Activated T-cell treated with anti-CD3 and anti-CD28 coated beads, Interleukin-2, amount 50 U/mL, for 24 hours (primary cell): ENCODE measurements at regions not wholly inside any gene's neighbourhood (a gene's known extent, or its start where the extent isn't known, plus 50 kb on each side); places are given as distances from the start of the nearest gene placed in this dataset.

Experiments
- DNase-seq: peaks from one replicate; pipeline ENCODE4 v3.0.0-alpha.2; 2020
- H3K27ac Mint-ChIP-seq: 2 replicates; pipeline ENCODE4 v1.8.0; 2020; ENCODE audit warnings: mild to moderate bottlenecking, mixed read lengths
- H3K27me3 Mint-ChIP-seq: 2 replicates; pipeline ENCODE4 v1.8.0; 2020; ENCODE audit warnings: mixed read lengths
- H3K36me3 Mint-ChIP-seq: 2 replicates; pipeline ENCODE4 v1.8.0; 2020; ENCODE audit warnings: low read depth, mixed read lengths
- H3K4me1 Mint-ChIP-seq: 2 replicates; pipeline ENCODE4 v1.8.0; 2020; ENCODE audit warnings: low read depth, mixed read lengths
- H3K4me3 Mint-ChIP-seq: 2 replicates; pipeline ENCODE4 v1.8.0; 2020; ENCODE audit warnings: mild to moderate bottlenecking, moderate library complexity, mixed read lengths
- H3K9me3 Mint-ChIP-seq: 2 replicates; pipeline ENCODE4 v1.8.0; 2020; ENCODE audit warnings: mixed read lengths

- H3K27me3 Mint-ChIP-seq, result peaks cover 35% of the 10 kb centered on the region
- no peak overlapping the region for H3K27ac Mint-ChIP-seq
- H3K4me1 Mint-ChIP-seq, result peaks cover 12% of the 10 kb centered on the region
- H3K4me3 Mint-ChIP-seq, result no peak overlapping the region
- no peaks in the 10 kb centered on the region for H3K36me3 Mint-ChIP-seq
- no peaks in the 10 kb centered on the region for H3K9me3 Mint-ChIP-seq
- DNase-seq, result no peak
Observed at GRCh38 chr1:39085174-39085573, 59.0 kb downstream of the NDUFS5 start.

DNA sequence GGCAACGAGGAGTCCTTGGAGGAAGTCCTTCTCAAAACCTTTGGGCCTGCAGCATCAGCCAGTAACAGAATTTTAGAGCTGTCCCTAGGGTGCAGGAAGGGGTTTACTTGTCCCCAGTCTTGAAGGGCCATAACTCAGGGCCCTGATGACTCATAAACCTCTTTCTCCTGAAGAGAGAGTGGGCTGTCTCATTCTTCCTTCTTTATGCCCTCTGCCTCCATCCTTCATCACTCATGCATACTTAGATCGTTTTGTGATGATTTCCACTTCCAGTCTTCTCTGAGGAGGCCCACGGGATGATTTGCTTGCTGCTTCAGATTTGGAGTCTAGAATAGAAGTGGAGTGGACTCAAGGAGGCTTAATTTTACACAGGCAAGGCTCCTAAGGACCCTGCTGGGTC, 60.2 kb downstream of the NDUFS5 start:
- DNase-seq, result no peak
- Mint-ChIP-seq H3K27me3 (peaks cover 27% of the 10 kb centered on the region), H3K36me3 (no peaks in the 10 kb centered on the region), H3K27ac (no peak overlapping the region), H3K4me3 (no peak overlapping the region), H3K9me3 (no peaks in the 10 kb centered on the region), H3K4me1 (peaks cover 10% of the 10 kb centered on the region)

GRCh38 chr1:39086865-39087409, 60.8 kb downstream of the NDUFS5 start:
- H3K27me3 Mint-ChIP-seq, result peaks cover 27% of the 10 kb centered on the region
- H3K36me3 Mint-ChIP-seq, result no peaks in the 10 kb centered on the region
- H3K27ac Mint-ChIP-seq, result no peak overlapping the region
- DNase-seq, result no peak
- H3K4me3 Mint-ChIP-seq, result no peak overlapping the region
- H3K4me1 Mint-ChIP-seq, result peaks cover 10% of the 10 kb centered on the region
- H3K9me3 Mint-ChIP-seq, result no peaks in the 10 kb centered on the region

- Mint-ChIP-seq H3K4me1 (peaks cover 10% of the 10 kb centered on the region), H3K27ac (no peak overlapping the region), H3K9me3 (no peaks in the 10 kb centered on the region), H3K4me3 (no peak overlapping the region), H3K27me3 (peaks cover 22% of the 10 kb centered on the region), H3K36me3 (no peaks in the 10 kb centered on the region)
- no peak for DNase-seq
Observed at GRCh38 chr1:39087435-39087834, 61.3 kb downstream of the NDUFS5 start.

DNA sequence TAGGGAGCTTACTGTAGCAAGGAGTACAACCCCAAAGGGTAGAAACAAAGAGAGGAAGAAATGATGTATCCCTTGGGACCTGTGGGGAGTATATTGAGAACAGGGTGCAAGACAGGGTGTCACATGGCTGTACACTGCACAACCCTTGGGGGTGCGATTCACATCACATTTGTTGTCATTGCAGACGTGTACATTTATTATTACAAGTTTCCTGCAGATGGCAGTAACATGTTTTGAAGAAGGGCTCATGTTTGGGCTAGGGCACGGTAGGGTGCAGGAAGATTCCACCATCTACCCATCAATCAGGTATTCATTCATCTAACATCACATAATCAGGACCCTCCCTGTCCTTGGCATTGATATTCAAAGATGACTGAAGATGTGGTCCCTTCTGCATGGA, 62.5 kb downstream of the NDUFS5 start:
- Mint-ChIP-seq H3K4me3 (no peak overlapping the region), H3K27ac (no peak overlapping the region), H3K36me3 (no peaks in the 10 kb centered on the region), H3K9me3 (no peaks in the 10 kb centered on the region), H3K27me3 (peaks cover 10% of the 10 kb centered on the region), H3K4me1 (peaks cover 14% of the 10 kb centered on the region)
- no peak for DNase-seq

DNA sequence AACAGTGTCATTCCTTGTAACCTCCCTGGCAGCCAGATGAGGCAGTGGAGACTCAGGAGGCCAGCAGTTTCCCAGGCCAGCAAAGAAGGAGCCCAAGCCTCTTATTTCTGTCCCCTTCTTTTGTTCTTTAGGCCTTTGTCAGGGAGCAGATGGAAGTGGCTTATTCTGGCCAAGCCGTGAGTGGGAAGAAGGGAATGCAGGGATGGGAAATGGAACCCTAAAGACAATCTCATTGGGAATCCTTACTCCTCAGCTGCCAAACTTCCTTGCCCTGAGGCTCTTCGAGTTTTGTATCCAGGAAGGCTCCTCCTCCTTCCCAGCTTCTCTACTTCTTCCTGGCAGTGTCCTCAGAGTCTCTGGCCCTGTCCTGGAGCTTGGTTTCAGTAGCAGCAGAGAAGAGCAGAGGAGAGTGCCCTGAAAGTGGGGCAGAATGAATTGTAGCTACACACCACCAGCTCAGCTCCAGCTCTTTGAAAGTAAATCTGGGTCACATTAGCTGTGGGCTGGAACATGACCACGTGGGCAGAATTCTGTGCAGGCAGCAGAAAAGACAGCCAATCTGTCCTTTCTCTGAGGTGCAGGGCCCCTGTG, 63.9 kb downstream of the NDUFS5 start:
- Mint-ChIP-seq H3K36me3 (no peaks in the 10 kb centered on the region), H3K4me1 (peaks cover 14% of the 10 kb centered on the region), H3K9me3 (no peaks in the 10 kb centered on the region), H3K4me3 (no peak overlapping the region), H3K27ac (no peak overlapping the region), H3K27me3 (no peaks in the 10 kb centered on the region)
- DNase-seq, result no peak

DNA sequence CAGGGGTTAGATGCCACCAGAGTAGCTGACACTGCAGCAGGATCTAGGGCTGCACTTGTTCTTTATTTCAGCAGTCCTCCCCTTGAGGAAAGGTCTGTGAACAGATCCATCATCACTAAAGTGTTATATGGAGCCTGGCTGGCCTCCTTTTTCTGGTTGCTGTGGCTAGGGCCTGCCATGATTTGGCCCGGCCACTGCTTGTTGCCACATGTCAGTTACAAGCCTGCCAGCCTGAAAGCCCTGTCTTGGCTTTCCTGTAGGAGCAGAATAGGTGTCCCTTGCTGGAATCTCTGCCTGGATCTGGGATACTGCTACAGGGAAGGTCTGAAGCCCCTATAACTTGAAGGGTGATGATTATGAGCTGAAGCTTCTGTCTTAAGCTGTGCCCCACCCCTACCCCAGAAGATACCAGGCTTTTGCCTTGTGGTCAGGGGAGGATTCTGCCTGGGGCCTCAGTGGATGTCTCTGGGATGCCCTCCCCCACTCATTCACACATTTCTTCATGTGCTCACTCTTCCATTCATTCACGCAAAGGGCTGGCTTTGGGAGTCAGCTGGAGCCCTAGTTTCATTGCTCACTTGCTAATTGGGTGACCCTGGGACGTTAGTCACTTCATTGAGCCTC, 64.7 kb downstream of the NDUFS5 start:
- H3K27ac Mint-ChIP-seq, result no peak overlapping the region
- no peak overlapping the region for H3K4me3 Mint-ChIP-seq
- no peaks in the 10 kb centered on the region for H3K36me3 Mint-ChIP-seq
- H3K9me3 Mint-ChIP-seq, result no peaks in the 10 kb centered on the region
- peaks cover 14% of the 10 kb centered on the region for H3K4me1 Mint-ChIP-seq
- no peaks in the 10 kb centered on the region for H3K27me3 Mint-ChIP-seq
- DNase-seq, result no peak

- peak; percentile 56 for DNase-seq
- Mint-ChIP-seq H3K9me3 (no peaks in the 10 kb centered on the region), H3K4me3 (no peak overlapping the region), H3K27ac (no peak overlapping the region), H3K36me3 (no peaks in the 10 kb centered on the region), H3K27me3 (no peaks in the 10 kb centered on the region), H3K4me1 (peaks cover 10% of the 10 kb centered on the region)
Observed at GRCh38 chr1:39091845-39092645, 65.9 kb downstream of the NDUFS5 start.

GRCh38 chr1:39094685-39095084, 68.5 kb downstream of the NDUFS5 start:
- Mint-ChIP-seq H3K27me3 (no peaks in the 10 kb centered on the region), H3K9me3 (no peaks in the 10 kb centered on the region), H3K4me3 (no peak overlapping the region), H3K4me1 (peaks cover 16% of the 10 kb centered on the region), H3K36me3 (no peaks in the 10 kb centered on the region), H3K27ac (no peak overlapping the region)
- DNase-seq, result no peak

DNA sequence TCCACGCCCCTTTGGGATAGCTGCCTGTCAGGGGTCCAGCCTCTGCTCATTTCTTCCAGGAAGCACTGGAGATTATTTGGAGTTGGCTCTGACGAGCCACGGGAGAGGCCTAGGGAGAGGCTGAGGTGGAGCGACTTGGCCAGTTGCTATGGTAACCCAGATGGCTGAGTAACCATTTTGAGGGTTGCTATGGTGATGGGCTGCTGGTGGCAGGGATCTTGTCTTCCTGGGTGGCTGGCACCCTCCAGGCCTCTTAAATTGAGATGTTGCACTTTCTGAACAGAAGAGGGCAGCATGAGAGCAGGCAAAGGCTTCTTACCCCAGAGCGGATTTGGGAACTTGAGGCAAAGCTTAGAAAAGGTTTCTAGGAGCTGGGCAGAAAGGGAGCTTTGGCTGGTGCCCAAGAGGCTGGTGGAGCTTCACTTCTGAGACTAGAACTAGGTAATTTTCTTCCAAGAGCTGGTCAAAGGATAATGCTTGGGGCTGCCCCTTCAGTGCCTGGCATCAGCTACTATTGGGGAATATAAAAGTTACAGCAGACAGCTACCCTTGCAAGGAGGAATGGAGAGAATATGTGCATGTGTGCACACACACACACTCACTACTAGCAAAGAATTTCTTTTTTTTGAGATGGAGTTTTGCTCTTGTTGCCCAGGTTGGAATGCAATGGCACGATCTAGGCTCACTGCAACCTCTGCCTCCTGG, 72.5 kb downstream of the NDUFS5 start:
- no peaks in the 10 kb centered on the region for H3K36me3 Mint-ChIP-seq
- DNase-seq, result peak; percentile 70
- no peaks in the 10 kb centered on the region for H3K27me3 Mint-ChIP-seq
- H3K4me1 Mint-ChIP-seq, result peaks cover 22% of the 10 kb centered on the region
- H3K9me3 Mint-ChIP-seq, result no peaks in the 10 kb centered on the region
- H3K27ac Mint-ChIP-seq, result peak overlapping the region; percentile 9
- no peak overlapping the region for H3K4me3 Mint-ChIP-seq

- Mint-ChIP-seq H3K4me3 (no peak overlapping the region), H3K27me3 (no peaks in the 10 kb centered on the region), H3K27ac (peak overlapping the region; percentile 63), H3K36me3 (peaks cover 4% of the 10 kb centered on the region), H3K4me1 (peaks cover 41% of the 10 kb centered on the region), H3K9me3 (no peaks in the 10 kb centered on the region)
- no peak for DNase-seq
Observed at GRCh38 chr1:39102537-39103327, 76.6 kb downstream of the NDUFS5 start.

DNA sequence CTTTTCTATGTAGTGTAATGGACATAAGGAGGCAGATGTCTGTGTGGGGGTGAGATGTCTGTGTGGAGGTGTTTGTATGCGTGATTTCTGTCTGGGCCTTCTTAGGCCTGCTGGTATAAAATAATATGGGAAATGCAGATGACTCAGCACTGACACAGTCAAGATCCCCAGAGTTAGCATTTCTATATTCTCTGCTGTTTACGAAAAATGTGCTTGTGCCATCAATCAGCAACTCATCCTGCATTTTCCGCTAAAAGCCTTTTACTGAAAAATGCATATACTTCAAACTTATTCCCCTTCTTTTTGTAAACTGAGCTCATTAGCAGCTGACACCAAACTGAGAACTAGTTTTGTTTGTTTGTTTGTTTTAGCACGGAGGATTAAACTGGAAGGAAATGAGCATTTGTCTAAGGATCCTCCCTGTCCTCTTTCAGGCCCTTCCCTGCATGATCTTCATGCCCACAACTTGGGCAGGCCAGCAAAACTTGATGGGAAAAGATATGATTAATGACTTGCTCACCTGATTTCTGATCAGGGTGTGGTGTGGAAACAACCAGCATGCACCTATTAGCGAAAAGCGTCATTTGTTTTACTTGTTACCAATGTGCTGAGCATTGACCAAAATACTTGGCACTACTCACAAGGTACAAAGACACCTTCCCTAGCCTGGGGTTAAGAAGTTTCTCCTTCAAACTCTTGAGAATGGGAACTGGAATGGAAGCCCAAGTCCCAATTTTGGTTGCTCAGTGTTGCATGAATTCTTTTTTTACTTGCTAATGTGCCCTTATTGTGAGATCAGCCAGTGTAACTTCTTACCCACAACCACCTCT, 77.4 kb downstream of the NDUFS5 start:
- no peaks in the 10 kb centered on the region for H3K27me3 Mint-ChIP-seq
- peaks cover 4% of the 10 kb centered on the region for H3K36me3 Mint-ChIP-seq
- H3K27ac Mint-ChIP-seq, result peak overlapping the region; percentile 63
- H3K4me3 Mint-ChIP-seq, result peak overlapping the region; percentile 62
- H3K9me3 Mint-ChIP-seq, result no peaks in the 10 kb centered on the region
- peaks cover 39% of the 10 kb centered on the region for H3K4me1 Mint-ChIP-seq
- DNase-seq, result no peak
